GM12873 (cell line): ENCODE measurements at regions not wholly inside any gene's neighbourhood (a gene's known extent, or its start where the extent isn't known, plus 50 kb on each side); places are given as distances from the start of the nearest gene placed in this dataset.

Experiments
- CTCF ChIP-seq: IDR thresholded peaks from 2 replicates; pipeline ENCODE4 v1.5.1; 2012; ENCODE audit warnings: low read depth, mild to moderate bottlenecking, moderate library complexity, low read length, control low read depth; ENCODE audit not compliant: insufficient read depth; ENCODE audit errors: missing control alignments

- TF ChIP-seq CTCF: no peak
Measured at GRCh38 chr20:60073086-60073485, 114.9 kb downstream of the CDH26 start.

DNA sequence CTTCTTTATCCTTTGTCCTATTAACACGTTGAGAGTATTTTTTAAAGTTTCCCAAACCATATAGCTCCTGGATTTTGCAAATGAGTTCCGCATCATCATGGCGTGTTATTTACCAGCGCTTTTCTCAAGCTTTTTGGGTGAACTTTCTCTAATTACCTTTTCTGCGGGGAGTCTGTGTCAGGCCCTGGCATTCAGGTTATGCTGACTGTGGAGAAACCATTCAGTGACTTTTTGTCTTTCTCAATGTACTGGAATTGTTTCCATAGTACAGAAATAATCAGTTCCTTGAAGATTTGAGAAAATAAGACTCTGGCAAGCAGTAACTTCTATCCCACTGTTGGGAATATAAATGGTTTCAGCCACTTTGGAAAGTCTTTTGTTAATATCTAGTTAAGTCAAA, 115.3 kb downstream of the CDH26 start:
- no peak for TF ChIP-seq CTCF

- no peak for TF ChIP-seq CTCF
Measured at GRCh38 chr20:60074276-60074675, 116.1 kb downstream of the CDH26 start.

DNA sequence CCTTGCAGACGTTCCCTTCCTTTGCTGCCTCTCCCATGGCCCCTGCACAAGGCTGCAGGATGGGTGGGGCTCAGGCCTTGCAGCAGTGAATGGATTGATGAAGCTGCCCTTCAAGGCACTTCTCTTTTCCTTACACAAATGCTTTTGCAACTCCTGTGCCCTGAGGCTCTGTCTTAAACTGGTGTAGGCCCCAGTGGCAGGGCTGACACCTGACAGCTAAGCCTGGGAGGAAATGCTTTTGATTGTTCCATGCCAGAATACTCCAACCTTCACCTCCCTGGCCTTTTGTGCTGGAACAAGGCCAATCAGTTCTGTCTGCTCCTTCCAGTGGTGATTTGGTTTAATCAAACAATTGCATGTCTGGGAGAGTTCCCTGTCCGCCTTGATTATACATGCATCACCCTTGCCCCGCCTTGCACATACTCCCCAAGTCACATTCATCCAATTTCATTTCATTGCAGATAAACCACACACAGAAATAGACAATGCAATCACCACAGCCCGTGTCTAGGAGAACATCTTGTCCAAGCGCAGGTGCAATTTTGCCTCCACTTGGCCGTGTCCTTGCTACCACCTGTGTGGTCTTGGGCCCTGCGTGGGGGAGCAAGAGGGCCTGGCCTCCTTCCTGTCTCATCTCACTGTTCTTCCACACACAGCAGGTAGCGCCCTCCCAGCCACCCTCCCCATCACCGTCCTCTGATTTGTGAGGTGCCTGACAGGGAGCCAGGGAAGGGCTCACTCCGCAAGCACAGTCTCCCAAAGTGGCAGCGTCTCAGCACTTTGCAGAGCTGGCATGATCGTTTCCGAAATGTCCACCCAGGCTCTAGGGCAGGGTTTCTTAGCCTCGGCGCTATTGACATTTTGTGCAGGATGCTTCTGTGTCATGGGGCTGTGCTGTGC, 120.4 kb downstream of the CDH26 start:
- no peak for TF ChIP-seq CTCF

DNA sequence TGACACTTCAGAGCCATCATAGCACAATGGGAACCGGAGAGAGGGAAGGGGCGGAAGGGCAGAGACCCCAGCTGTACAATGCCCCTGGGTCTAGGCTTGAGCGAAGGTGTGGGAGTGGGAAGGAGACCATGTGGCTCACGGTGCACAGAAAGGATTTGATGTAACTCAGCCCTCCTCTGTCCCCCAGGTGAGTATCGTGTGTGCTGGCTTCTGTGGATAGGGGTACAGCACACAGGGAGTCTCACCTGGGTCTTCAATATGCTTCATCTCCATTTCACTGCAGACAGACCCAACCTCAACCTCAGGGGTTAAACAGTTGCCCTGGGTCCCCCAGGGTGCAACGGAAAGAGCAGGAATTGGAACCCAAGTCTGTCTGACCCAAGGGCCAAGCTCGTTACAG, 122.2 kb downstream of the CDH26 start:
- no peak for TF ChIP-seq CTCF

DNA sequence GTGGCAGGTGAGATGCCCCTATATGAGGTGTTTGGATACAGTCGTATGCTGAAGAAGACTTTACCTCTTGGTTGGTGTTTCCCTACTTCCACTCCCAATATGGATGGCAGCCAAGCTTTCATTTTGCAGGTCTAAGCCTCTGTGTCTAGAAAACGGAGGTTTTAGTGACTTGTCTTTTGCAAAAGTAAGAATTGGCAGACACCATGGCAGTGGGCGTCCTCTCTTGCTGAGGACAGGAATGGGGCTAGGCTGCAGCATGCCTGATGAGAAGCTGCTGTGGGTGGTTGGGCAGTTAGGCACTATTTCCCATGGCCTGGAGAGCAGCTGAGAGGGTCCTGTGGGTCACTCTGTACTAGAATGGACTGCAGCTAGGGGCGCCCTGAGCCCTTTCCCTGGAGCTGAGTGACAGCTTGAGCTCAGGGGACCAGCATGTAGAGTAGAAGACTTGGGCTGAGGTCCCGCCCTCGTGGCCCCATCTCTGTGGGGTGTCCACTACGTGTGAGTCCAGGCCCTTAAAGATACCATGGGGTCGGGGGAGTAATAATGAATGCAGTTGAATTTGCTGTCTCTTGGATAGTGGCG, 127.4 kb downstream of the CDH26 start:
- TF ChIP-seq CTCF: no peak

- TF ChIP-seq CTCF: no peak
Measured at GRCh38 chr20:60086821-60087562, 128.8 kb downstream of the CDH26 start.
